SU-DHL-6 (cell line): ENCODE measurements at regions not wholly inside any gene's neighbourhood (a gene's known extent, or its start where the extent isn't known, plus 50 kb on each side); places are given as distances from the start of the nearest gene placed in this dataset.

Experiments used
- EZH2phosphoT487 ChIP-seq: fragments of 200-600 bp; sonication (generic), shearing (Covaris generic); conservative IDR thresholded peaks from 2 replicates; pipeline ENCODE4 v1.6.1; 2018; ENCODE audit warnings: mild to moderate bottlenecking, antibody characterized with exemption, low read length, moderate library complexity, mixed read lengths
- TF ChIP-seq, protein P1 (sequence below): fragments of 200-600 bp; sonication (generic); IDR thresholded peaks from one replicate; pipeline ENCODE4 v1.5.1; 2017; ENCODE audit warnings: antibody characterized with exemption, mild to moderate bottlenecking, low read length, moderate library complexity; ENCODE audit not compliant: insufficient read depth, poor library complexity, severe bottlenecking

DNA sequence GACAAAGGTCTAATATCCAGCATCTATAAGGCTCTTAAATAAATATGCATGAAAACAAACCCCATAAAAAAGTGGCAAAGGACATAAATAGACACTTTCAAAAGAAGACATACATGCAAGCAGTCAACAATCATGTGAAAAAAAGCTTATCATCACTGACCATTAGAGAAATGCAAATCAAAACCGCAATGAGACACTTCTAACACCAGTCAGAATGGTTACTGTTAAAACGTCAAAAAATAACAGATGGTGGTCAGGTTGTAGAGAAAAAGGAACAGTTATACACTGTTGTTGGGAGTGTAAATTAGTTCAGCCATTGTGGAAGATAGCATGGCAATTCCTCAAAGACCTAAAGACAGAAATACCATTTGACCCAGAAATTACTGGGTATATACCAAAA lies 440.7 kb upstream of the KCNMB2 start:
- TF ChIP-seq, protein P1, sequence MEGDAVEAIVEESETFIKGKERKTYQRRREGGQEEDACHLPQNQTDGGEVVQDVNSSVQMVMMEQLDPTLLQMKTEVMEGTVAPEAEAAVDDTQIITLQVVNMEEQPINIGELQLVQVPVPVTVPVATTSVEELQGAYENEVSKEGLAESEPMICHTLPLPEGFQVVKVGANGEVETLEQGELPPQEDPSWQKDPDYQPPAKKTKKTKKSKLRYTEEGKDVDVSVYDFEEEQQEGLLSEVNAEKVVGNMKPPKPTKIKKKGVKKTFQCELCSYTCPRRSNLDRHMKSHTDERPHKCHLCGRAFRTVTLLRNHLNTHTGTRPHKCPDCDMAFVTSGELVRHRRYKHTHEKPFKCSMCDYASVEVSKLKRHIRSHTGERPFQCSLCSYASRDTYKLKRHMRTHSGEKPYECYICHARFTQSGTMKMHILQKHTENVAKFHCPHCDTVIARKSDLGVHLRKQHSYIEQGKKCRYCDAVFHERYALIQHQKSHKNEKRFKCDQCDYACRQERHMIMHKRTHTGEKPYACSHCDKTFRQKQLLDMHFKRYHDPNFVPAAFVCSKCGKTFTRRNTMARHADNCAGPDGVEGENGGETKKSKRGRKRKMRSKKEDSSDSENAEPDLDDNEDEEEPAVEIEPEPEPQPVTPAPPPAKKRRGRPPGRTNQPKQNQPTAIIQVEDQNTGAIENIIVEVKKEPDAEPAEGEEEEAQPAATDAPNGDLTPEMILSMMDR = no peak
- no peak for TF ChIP-seq EZH2phosphoT487
